Psoas muscle (tissue), 7 donors: ENCODE measurements at regions not wholly inside any gene's neighbourhood (a gene's known extent, or its start where the extent isn't known, plus 50 kb on each side); places are given as distances from the start of the nearest gene placed in this dataset.

Source experiments
- ATAC-seq, 4 donors: fragments of 200-7000 bp; cut with Tn5 transposase; one replicate each; pipeline ENCODE4 v1.9.1; 2020; ENCODE audit warnings: moderate library complexity in 3 of 4, mild to moderate bottlenecking in 2 of 4
- DNase-seq, 2 donors: peaks; one replicate each; pipeline ENCODE4 v3.0.0-alpha.2; 2020
- H3K27ac ChIP-seq: fragments of 200-600 bp; one replicate; pipeline ENCODE4 v1.8.0; 2022
- H3K27me3 ChIP-seq, 3 donors: fragments of 200-600 bp in 1 of 3; one replicate each; pipeline versions ENCODE4 v1.6.1 to v1.8.0; 2013 to 2022; ENCODE audit warnings: low read length in 2 of 3, mild to moderate bottlenecking in 2 of 3, moderate library complexity in 1 of 3; ENCODE audit not compliant: insufficient read depth in 3 of 3
- H3K36me3 ChIP-seq, 2 donors: fragments of 200-600 bp in 1 of 2; one replicate each; pipeline versions ENCODE4 v1.6.1 to v1.8.0; 2013 to 2022; ENCODE audit warnings: low read depth in 1 of 2, mild to moderate bottlenecking in 1 of 2, moderate library complexity in 1 of 2; ENCODE audit not compliant: insufficient read depth in 1 of 2
- H3K4me1 ChIP-seq: fragments of 200-600 bp; one replicate; pipeline ENCODE4 v1.8.0; 2022
- H3K4me3 ChIP-seq: fragments of 200-600 bp; one replicate; pipeline ENCODE4 v1.8.0; 2022; ENCODE audit warnings: mild to moderate bottlenecking
- H3K9me3 ChIP-seq: fragments of 200-600 bp; one replicate; pipeline ENCODE4 v1.8.0; 2022
- CTCF ChIP-seq: fragments of 200-600 bp; IDR thresholded peaks from one replicate; pipeline ENCODE4 v1.8.0; 2022; ENCODE audit warnings: antibody characterized with exemption
- WGBS, 3 donors: extraction: QIAGEN DNeasy Blood & Tissue Kit; methylation state at CpG; one replicate each; pipeline versions ENCODE4 v1.1.6 to v1.1.7; 2013; 5-methylcytosine and 5-hydroxymethylcytosine counted together
- intact Hi-C, 2 donors: fragments of 100-400 bp; cut with DNase I; formaldehyde crosslinking; loops; one replicate each; pipeline versions ENCODE4 v1.11.0 to v1.14.2; 2022
- donor health status: healthy with polysubstance abuse.
- donor health status: DM: no; HTN: no; CAD: no; lungs with moderate emphysema.
- donor health status: Bipolar disorder and iron deficiency.
- donor health status: healthy.
- donor health status: DM: yes; HTN: yes; CAD: no.
- donor health status: DM: no; HTN: no; CAD: no.
- donor health status: DM: yes; HTN: yes; CAD: no.

- no peak for TF ChIP-seq CTCF
- WGBS, 3 donors, result 47 to 58% (median 55%) methylated on average over 13 of the region's 13 CpGs
- Histone ChIP-seq H3K4me1 (no peaks in the 10 kb centered on the region), H3K27ac (no peak overlapping the region), H3K4me3 (no peak overlapping the region), H3K27me3 (no peaks in the 10 kb centered on the region), H3K36me3 (no peaks in the 10 kb centered on the region), H3K9me3 (peaks cover 3% of the 10 kb centered on the region)
- intact Hi-C loops, result no loop called here
- ATAC-seq (no peak), DNase-seq (no peak)
Observed at GRCh38 chr7:68676813-68677535, 921.3 kb upstream of the AUTS2 start.

- H3K27ac ChIP-seq, result no peak overlapping the region
- intact Hi-C loops, result no loop called here
- no peaks in the 10 kb centered on the region for H3K4me1 ChIP-seq
- H3K36me3 ChIP-seq, result no peaks in the 10 kb centered on the region
- 80 to 88% (median 82%) methylated on average over 4 of the region's 4 CpGs for WGBS, 3 donors
- ATAC-seq, result no peak
- DNase-seq, result no peak
- H3K4me3 ChIP-seq, result no peak overlapping the region
- H3K9me3 ChIP-seq, result peaks cover 3% of the 10 kb centered on the region
- TF ChIP-seq CTCF, result no peak
- H3K27me3 ChIP-seq, result no peaks in the 10 kb centered on the region
Observed at GRCh38 chr7:68678196-68678595, 920.1 kb upstream of the AUTS2 start.

GRCh38 chr7:68679459-68680234 lies 918.6 kb upstream of the AUTS2 start:
- 66 to 71% (median 67%) methylated on average over 7 of the region's 7 CpGs for WGBS, 3 donors
- DNase-seq, result no peak
- H3K27me3 ChIP-seq, result no peaks in the 10 kb centered on the region
- no peak overlapping the region for H3K4me3 ChIP-seq
- H3K9me3 ChIP-seq, result no peaks in the 10 kb centered on the region
- TF ChIP-seq CTCF, result no peak
- H3K27ac ChIP-seq, result no peak overlapping the region
- no peaks in the 10 kb centered on the region for H3K36me3 ChIP-seq
- intact Hi-C loops, result no loop called here
- H3K4me1 ChIP-seq, result no peaks in the 10 kb centered on the region
- no peak for ATAC-seq

GRCh38 chr7:68680235-68680872 lies 917.9 kb upstream of the AUTS2 start:
- Histone ChIP-seq H3K27me3 (no peaks in the 10 kb centered on the region), H3K4me1 (no peaks in the 10 kb centered on the region), H3K36me3 (no peaks in the 10 kb centered on the region), H3K27ac (no peak overlapping the region), H3K4me3 (no peak overlapping the region), H3K9me3 (no peaks in the 10 kb centered on the region)
- WGBS, 3 donors, result 67 to 81% (median 68%) methylated on average over 1 of the region's 1 CpG
- intact Hi-C loops, result no loop called here
- ATAC-seq (no peak), DNase-seq (no peak)
- no peak for TF ChIP-seq CTCF
